ENCODE measurements at regions not wholly inside any gene's neighbourhood (a gene's known extent, or its start where the extent isn't known, plus 50 kb on each side); places are given as distances from the start of the nearest gene placed in this dataset.

- H3K9me3 ChIP-seq = no peaks in the 10 kb centered on the region
- no peaks in the 10 kb centered on the region for H3K4me1 ChIP-seq
- ATAC-seq (no peak), DNase-seq (no peak)
- intact Hi-C loops (cut with DNase I) = no loop called here
- WGBS, 2 donors = 28 to 45% methylated on average over 10 to 11 of the region's 11 CpGs
- no peak overlapping the region for H3K27ac ChIP-seq
- no peak for TF ChIP-seq POLR2A (IDR thresholded peaks at IDR 0.05)
- no peak for TF ChIP-seq CTCF (IDR thresholded peaks at IDR 0.05)
- no peaks in the 10 kb centered on the region for H3K27me3 ChIP-seq
- H3K36me3 ChIP-seq (replicated peaks in 1 of 2; ENCODE audit: insufficient read depth in 1 of 2, low read depth in 2 of 2) = no peaks in the 10 kb centered on the region
- H3K4me3 ChIP-seq = no peak overlapping the region
Observed at GRCh38 chr10:131692686-131693334, 208.0 kb upstream of the PPP2R2D start.

DNA sequence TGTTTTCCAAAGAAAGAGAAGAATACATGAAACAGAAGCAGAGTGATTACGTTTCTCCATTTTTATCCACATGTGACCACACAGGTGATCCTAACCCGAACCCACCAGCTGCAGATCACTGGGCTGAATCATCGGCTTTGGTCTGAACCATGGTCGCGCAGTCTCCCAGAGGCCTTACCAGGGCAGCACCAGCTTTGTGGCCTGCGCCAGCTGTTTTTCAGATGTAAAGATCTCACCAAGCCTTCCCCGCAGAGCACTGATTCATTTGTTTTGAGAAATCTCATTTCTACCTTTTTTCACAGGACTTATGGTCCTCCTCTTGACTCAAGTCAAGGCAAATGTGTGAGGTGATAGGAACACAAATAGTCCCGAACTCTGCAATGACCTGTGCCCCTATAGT, 207.0 kb upstream of the PPP2R2D start:
- ATAC-seq (no peak), DNase-seq (no peak)
- H3K4me3 ChIP-seq = no peak overlapping the region
- TF ChIP-seq POLR2A (IDR thresholded peaks at IDR 0.05) = no peak
- no peak for TF ChIP-seq CTCF (IDR thresholded peaks at IDR 0.05)
- no peak overlapping the region for H3K27ac ChIP-seq
- intact Hi-C loops (cut with DNase I) = no loop called here
- no peaks in the 10 kb centered on the region for H3K36me3 ChIP-seq (replicated peaks in 1 of 2; ENCODE audit: insufficient read depth in 1 of 2, low read depth in 2 of 2)
- no peaks in the 10 kb centered on the region for H3K27me3 ChIP-seq
- 67% methylated on average over 7 to 8 of the region's 8 CpGs for WGBS, 2 donors
- H3K4me1 ChIP-seq = no peaks in the 10 kb centered on the region
- H3K9me3 ChIP-seq = no peaks in the 10 kb centered on the region

DNA sequence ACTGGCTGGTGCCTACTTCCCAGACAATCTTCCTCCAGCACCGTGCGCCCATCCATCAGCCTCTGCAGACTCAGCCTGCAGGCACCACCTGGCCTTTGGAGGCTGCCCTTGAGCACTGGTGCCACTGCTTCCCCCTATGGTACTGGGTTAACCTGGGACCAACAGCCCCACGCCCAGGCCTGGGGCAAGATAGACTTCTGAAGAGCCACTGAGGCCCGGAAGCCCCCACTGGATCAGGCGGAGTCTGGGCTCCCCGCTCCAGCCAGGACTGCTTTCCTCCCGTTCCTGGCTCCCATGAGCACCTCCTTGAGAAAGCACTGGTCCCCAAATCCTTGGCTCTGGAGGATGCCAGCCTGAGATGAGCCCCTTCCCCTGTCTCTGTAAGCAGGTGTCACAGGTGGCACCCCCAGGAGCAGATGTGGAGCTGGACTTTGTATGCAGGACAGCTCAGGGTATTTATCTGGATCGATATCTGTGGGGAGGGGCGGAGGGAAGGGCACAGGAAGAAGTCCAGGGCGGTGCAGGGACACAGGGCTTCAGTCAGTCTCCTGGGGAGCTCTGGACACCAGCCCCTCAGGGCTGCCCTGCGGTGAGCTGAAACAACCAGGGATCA, 206.5 kb upstream of the PPP2R2D start:
- Histone ChIP-seq H3K36me3 (replicated peaks in 1 of 2; ENCODE audit: insufficient read depth in 1 of 2, low read depth in 2 of 2) (no peaks in the 10 kb centered on the region), H3K9me3 (no peaks in the 10 kb centered on the region), H3K4me3 (no peak overlapping the region), H3K27ac (no peak overlapping the region), H3K4me1 (no peaks in the 10 kb centered on the region), H3K27me3 (no peaks in the 10 kb centered on the region)
- DNase-seq (no peak), ATAC-seq (no peak)
- no peak for TF ChIP-seq CTCF (IDR thresholded peaks at IDR 0.05)
- no peak for TF ChIP-seq POLR2A (IDR thresholded peaks at IDR 0.05)
- intact Hi-C loops (cut with DNase I) = no loop called here
- 61 to 72% methylated on average over 5 to 10 of the region's 11 CpGs for WGBS, 2 donors

- no peak for ATAC-seq
- 55 to 61% methylated on average over 6 to 9 of the region's 11 CpGs for WGBS, 2 donors
- no peaks in the 10 kb centered on the region for H3K27me3 ChIP-seq
Observed at GRCh38 chr10:131694781-131695495, 205.9 kb upstream of the PPP2R2D start.

More at GRCh38 chr10:131694781-131695495, 205.9 kb upstream of the PPP2R2D start:
- Histone ChIP-seq H3K27ac (no peak overlapping the region), H3K4me1 (no peaks in the 10 kb centered on the region), H3K9me3 (no peaks in the 10 kb centered on the region), H3K4me3 (no peak overlapping the region), H3K36me3 (replicated peaks in 1 of 2; ENCODE audit: insufficient read depth in 1 of 2, low read depth in 2 of 2) (no peaks in the 10 kb centered on the region)
- intact Hi-C loops (cut with DNase I) = no loop called here
- TF ChIP-seq CTCF (IDR thresholded peaks at IDR 0.05) (no peak), POLR2A (IDR thresholded peaks at IDR 0.05) (no peak)
- no peak for DNase-seq

Measured in body of pancreas (tissue), 4 donors.